ENCODE measurements at regions not wholly inside any gene's neighbourhood (a gene's known extent, or its start where the extent isn't known, plus 50 kb on each side); places are given as distances from the start of the nearest gene placed in this dataset.

DNA sequence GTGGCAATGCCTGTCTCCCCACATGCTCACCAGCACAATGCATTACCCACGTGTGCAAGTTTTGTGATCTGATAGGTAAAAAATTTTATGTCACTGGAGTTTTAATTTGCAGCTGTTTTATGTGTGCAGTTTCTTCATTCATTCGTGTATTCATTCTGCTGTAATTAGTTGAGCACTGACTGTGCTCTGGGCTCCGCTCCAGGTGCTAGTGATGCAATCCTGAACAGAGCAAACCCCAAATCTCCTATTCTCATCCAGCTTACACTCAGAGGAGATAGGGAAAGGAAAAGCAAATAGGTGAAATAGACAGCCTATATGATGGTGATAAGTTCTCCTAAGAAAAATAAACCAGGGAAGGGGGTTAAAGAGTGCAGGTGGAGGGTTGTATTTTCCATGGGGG is 148.4 kb downstream of the TENT4A start:
- Histone ChIP-seq H3K4me3 (ENCODE audit: low read depth in 1 of 3, low read length in 3 of 3) (no peak overlapping the region), H3K9me3 (ENCODE audit: control insufficient read depth in 4 of 4, low read length in 3 of 4) (peaks cover 0 to 3% (median 0%) of the 10 kb centered on the region in 4 donors), H3K27me3 (ENCODE audit: control insufficient read depth in 4 of 4, insufficient read depth in 4 of 4, low read length in 3 of 4) (peaks cover 0 to 5% (median 0%) of the 10 kb centered on the region in 4 donors), H3K9ac (ENCODE audit: low read depth in 1 of 2, low read length in 2 of 2) (no peak overlapping the region), H3K36me3 (ENCODE audit: control insufficient read depth in 4 of 4, insufficient read depth in 3 of 4, low read depth in 1 of 4, low read length in 3 of 4) (no peaks in the 10 kb centered on the region), H3K27ac (ENCODE audit: low read depth in 1 of 2, low read length in 2 of 2) (no peak overlapping the region), H3K4me1 (ENCODE audit: control insufficient read depth in 4 of 4, insufficient read depth in 4 of 4, low read length in 3 of 4) (no peaks in the 10 kb centered on the region)
- DNase-seq (ENCODE audit: low spot score): no peak
- WGBS: 61% methylated on average over 3 of the region's 3 CpGs
- no peak for TF ChIP-seq FOXA2 (IDR thresholded peaks at IDR 0.05)
- TF ChIP-seq, protein P1, sequence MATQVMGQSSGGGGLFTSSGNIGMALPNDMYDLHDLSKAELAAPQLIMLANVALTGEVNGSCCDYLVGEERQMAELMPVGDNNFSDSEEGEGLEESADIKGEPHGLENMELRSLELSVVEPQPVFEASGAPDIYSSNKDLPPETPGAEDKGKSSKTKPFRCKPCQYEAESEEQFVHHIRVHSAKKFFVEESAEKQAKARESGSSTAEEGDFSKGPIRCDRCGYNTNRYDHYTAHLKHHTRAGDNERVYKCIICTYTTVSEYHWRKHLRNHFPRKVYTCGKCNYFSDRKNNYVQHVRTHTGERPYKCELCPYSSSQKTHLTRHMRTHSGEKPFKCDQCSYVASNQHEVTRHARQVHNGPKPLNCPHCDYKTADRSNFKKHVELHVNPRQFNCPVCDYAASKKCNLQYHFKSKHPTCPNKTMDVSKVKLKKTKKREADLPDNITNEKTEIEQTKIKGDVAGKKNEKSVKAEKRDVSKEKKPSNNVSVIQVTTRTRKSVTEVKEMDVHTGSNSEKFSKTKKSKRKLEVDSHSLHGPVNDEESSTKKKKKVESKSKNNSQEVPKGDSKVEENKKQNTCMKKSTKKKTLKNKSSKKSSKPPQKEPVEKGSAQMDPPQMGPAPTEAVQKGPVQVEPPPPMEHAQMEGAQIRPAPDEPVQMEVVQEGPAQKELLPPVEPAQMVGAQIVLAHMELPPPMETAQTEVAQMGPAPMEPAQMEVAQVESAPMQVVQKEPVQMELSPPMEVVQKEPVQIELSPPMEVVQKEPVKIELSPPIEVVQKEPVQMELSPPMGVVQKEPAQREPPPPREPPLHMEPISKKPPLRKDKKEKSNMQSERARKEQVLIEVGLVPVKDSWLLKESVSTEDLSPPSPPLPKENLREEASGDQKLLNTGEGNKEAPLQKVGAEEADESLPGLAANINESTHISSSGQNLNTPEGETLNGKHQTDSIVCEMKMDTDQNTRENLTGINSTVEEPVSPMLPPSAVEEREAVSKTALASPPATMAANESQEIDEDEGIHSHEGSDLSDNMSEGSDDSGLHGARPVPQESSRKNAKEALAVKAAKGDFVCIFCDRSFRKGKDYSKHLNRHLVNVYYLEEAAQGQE (IDR thresholded peaks at IDR 0.05): no peak
- TF ChIP-seq, protein P2, sequence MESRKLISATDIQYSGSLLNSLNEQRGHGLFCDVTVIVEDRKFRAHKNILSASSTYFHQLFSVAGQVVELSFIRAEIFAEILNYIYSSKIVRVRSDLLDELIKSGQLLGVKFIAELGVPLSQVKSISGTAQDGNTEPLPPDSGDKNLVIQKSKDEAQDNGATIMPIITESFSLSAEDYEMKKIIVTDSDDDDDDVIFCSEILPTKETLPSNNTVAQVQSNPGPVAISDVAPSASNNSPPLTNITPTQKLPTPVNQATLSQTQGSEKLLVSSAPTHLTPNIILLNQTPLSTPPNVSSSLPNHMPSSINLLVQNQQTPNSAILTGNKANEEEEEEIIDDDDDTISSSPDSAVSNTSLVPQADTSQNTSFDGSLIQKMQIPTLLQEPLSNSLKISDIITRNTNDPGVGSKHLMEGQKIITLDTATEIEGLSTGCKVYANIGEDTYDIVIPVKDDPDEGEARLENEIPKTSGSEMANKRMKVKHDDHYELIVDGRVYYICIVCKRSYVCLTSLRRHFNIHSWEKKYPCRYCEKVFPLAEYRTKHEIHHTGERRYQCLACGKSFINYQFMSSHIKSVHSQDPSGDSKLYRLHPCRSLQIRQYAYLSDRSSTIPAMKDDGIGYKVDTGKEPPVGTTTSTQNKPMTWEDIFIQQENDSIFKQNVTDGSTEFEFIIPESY (IDR thresholded peaks at IDR 0.05): no peak
- TF ChIP-seq HNF4A (conservative IDR thresholded peaks at IDR 0.05): no peak
- TF ChIP-seq, protein P3, sequence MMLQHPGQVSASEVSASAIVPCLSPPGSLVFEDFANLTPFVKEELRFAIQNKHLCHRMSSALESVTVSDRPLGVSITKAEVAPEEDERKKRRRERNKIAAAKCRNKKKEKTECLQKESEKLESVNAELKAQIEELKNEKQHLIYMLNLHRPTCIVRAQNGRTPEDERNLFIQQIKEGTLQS (IDR thresholded peaks at IDR 0.05): no peak
- no peak for TF ChIP-seq EGR1 (IDR thresholded peaks at IDR 0.05; ENCODE audit: low read depth in 2 of 2)
- TF ChIP-seq NR2F2 (IDR thresholded peaks at IDR 0.05): no peak

DNA sequence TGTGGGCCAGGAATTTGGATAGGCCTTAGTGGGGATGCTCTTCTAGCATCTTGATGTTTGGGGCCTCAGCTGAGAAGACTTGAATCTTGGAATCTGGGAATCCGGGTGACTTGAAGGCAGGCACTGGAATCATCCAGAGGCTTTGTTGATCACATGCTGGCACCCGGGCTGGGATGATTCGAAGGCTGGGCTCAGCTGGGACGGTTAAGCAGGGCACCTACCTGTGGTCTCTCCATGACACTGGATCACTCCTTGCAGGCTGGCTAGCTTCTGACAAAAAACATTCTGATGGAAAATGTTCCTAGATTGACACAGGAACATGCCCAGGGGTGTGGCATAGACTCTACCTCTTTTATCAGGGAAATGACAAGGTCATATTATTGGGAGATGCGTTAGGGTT is 149.1 kb downstream of the TENT4A start:
- H3K9ac ChIP-seq (ENCODE audit: low read depth in 1 of 2, low read length in 2 of 2): no peak overlapping the region
- H3K9me3 ChIP-seq (ENCODE audit: control insufficient read depth in 4 of 4, low read length in 3 of 4): peaks cover 0 to 3% (median 0%) of the 10 kb centered on the region in 4 donors
- 87% methylated on average over 5 of the region's 5 CpGs for WGBS
- no peak for DNase-seq (ENCODE audit: low spot score)
- H3K27me3 ChIP-seq (ENCODE audit: control insufficient read depth in 4 of 4, insufficient read depth in 4 of 4, low read length in 3 of 4): peaks cover 0 to 5% (median 0%) of the 10 kb centered on the region in 4 donors
- H3K4me3 ChIP-seq (ENCODE audit: low read depth in 1 of 3, low read length in 3 of 3): no peak overlapping the region
- H3K4me1 ChIP-seq (ENCODE audit: control insufficient read depth in 4 of 4, insufficient read depth in 4 of 4, low read length in 3 of 4): no peaks in the 10 kb centered on the region
- TF ChIP-seq, protein P4, sequence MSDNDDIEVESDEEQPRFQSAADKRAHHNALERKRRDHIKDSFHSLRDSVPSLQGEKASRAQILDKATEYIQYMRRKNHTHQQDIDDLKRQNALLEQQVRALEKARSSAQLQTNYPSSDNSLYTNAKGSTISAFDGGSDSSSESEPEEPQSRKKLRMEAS (IDR thresholded peaks at IDR 0.05): no peak
- no peak for TF ChIP-seq FOXA2 (IDR thresholded peaks at IDR 0.05)
- H3K27ac ChIP-seq (ENCODE audit: low read depth in 1 of 2, low read length in 2 of 2): no peak overlapping the region
- H3K36me3 ChIP-seq (ENCODE audit: control insufficient read depth in 4 of 4, insufficient read depth in 3 of 4, low read depth in 1 of 4, low read length in 3 of 4): no peaks in the 10 kb centered on the region

DNA sequence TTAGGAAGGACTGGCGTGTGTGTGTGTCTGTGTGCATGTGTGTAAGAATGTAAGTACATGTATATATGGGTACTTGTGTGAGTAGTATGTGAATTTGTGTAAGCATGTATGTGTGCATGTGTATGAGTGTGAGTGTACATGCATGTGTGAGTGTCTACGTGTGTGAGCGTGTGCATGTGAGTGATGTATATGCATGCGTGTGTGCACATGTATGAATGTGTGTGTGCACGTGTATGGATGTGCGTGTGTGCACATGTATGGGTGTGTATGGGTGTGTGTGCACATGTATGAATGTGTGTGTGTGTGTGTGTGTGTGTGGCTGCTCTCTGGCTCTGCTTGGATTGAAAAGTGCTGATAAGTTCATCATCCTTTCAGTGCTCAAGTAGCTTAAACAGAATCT is 154.5 kb downstream of the TENT4A start:
- Histone ChIP-seq H3K4me1 (ENCODE audit: control insufficient read depth in 4 of 4, insufficient read depth in 4 of 4, low read length in 3 of 4) (peaks cover 0 to under 1% (median 0%) of the 10 kb centered on the region in 4 donors), H3K9ac (ENCODE audit: low read depth in 1 of 2, low read length in 2 of 2) (no peak overlapping the region), H3K9me3 (ENCODE audit: control insufficient read depth in 4 of 4, low read length in 3 of 4) (peaks cover 0 to 1% (median 0%) of the 10 kb centered on the region in 4 donors), H3K4me3 (ENCODE audit: low read depth in 1 of 3, low read length in 3 of 3) (no peak overlapping the region), H3K36me3 (ENCODE audit: control insufficient read depth in 4 of 4, insufficient read depth in 3 of 4, low read depth in 1 of 4, low read length in 3 of 4) (no peaks in the 10 kb centered on the region), H3K27ac (ENCODE audit: low read depth in 1 of 2, low read length in 2 of 2) (no peak overlapping the region), H3K27me3 (ENCODE audit: control insufficient read depth in 4 of 4, insufficient read depth in 4 of 4, low read length in 3 of 4) (no peaks in the 10 kb centered on the region)
- DNase-seq (ENCODE audit: low spot score): no peak
- WGBS: 95% methylated on average over 6 of the region's 6 CpGs
- TF ChIP-seq RXRA (IDR thresholded peaks at IDR 0.05): no peak
- TF ChIP-seq, protein P1 (IDR thresholded peaks at IDR 0.05): no peak
- no peak for TF ChIP-seq RAD21 (IDR thresholded peaks at IDR 0.05)
- TF ChIP-seq FOXA1 (IDR thresholded peaks at IDR 0.05): no peak
- TF ChIP-seq, protein P2 (IDR thresholded peaks at IDR 0.05): no peak
- no peak for TF ChIP-seq JUND (IDR thresholded peaks at IDR 0.05)
- no peak for TF ChIP-seq YY1 (IDR thresholded peaks at IDR 0.05)
- no peak for TF ChIP-seq HNF4A (conservative IDR thresholded peaks at IDR 0.05)
- TF ChIP-seq TAF1 (conservative IDR thresholded peaks at IDR 0.05): no peak
- TF ChIP-seq, protein P4 (IDR thresholded peaks at IDR 0.05): no peak
- TF ChIP-seq NR2F2 (IDR thresholded peaks at IDR 0.05): no peak
- no peak for TF ChIP-seq HNF4G (IDR thresholded peaks at IDR 0.05)
- TF ChIP-seq, protein P3 (IDR thresholded peaks at IDR 0.05): no peak

All from liver (tissue), 7 donors.